ENCODE measurements at regions not wholly inside any gene's neighbourhood (a gene's known extent, or its start where the extent isn't known, plus 50 kb on each side); places are given as distances from the start of the nearest gene placed in this dataset.
"Not testable (repeated sequence)": the region's sequence is repeated elsewhere in the genome, so short reads cannot be mapped to it uniquely, and the experiment has no call there.

DNA sequence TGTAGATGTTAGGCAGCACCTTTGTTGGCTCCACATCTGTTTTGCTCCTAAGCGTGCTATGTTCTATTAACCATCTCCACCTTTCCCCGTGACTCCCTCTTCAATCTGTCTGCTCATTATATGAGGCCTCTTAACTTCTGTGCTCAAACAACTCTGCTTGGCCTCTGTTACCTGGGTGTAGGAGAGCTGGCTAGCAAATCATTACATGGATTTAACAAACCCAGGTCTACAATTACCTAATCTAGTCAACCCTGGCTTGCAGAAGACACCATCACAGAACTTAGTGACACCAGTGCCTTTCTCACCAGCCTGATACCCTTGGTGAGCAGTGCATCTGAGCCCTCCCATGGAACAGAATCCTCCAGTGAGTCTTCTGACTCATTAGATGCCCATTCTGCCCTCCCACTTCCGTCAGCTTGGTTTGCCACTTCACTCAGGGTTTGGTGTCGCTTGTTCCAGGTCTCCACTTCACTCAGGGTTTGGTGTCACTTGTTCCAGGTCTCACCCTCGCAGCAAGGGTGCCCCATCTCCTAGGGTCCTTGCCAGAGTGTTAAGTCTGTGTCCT lies 92.0 kb upstream of the KIF26B start:
- DNase-seq (ENCODE audit: low read depth in 3 of 3), result no peak

DNA sequence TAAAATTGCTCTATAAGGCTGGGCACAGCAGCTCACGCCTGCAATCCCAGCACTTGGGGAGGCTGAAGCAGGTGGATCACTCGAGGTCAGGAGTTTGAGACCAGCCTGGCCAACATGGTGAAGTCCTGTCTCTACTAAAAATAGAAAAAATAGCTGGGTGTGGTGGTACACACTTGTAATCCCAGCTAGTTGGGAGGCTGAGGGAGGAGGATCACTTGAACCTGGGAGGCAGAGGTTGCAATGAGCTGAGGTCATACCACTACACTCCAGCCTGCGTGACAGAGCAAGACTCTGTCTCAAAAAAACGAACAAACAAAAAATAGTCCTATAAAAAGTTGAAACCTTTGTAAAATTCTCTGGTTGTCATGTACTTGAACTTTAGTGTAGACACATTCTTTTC lies 93.0 kb upstream of the KIF26B start:
- DNase-seq (ENCODE audit: low read depth in 3 of 3), result not testable (repeated sequence)

DNA sequence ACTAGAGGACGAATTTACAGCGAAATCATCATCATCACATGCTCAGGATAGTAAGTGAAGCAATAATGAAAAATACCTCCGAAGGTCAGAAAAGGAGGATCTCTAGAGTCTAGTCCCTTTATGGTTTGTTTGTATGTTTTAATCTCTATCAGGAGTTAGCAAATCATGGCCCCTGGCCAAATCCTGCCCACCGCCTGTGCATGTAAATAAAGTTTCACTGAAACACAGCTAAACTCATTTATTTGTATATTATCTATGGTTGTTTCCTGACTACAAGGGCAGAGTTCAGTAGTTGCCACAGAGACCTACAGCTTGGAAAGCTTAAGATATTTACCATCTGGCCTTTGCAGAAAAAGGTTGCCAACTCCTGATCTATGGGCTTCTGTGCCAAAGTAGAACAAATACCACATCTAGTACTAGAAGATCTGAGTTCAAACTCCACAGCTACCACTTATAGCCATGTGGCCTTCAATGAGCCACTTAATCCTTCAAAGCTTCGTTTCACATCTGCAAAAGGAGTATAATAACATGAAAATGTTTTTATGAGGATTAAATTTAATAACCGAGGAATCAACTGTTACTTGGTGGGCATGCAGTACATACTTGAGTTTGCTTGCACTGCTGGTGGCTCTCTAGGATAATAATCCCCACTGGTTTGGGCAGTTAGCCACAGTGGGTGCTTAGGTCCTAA lies 94.0 kb upstream of the KIF26B start:
- DNase-seq (ENCODE audit: low read depth in 3 of 3), result no peak

DNA sequence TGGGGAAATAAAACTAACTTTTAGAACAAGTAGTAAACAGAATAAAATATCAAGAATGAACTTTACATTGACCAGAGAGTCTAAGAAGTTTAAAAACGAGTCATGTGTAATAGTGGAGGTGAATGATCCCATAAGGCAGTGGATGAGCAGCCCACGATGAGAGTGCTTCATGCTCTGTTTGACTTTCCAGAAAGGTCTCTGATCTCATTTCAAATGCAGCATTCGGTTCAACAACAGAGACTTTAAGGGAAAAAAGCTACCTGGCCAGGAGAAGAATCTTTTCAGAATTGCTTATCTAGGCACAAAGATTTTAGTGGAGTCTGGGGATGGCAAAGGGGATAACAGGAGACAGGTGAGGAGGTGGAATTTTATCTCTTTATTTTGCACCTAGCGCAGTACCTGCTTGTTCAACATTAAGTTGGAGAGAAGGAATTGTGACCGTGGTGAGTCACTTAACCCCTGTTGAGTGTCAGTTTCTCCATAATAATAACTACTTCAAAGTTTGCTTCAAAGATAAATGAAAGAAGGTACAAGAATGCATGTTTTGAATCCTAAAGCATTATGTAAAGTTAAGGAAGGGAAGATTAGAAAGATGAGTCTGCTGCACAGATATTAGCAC lies 94.9 kb upstream of the KIF26B start:
- no peak for DNase-seq (ENCODE audit: low read depth in 3 of 3)

DNA sequence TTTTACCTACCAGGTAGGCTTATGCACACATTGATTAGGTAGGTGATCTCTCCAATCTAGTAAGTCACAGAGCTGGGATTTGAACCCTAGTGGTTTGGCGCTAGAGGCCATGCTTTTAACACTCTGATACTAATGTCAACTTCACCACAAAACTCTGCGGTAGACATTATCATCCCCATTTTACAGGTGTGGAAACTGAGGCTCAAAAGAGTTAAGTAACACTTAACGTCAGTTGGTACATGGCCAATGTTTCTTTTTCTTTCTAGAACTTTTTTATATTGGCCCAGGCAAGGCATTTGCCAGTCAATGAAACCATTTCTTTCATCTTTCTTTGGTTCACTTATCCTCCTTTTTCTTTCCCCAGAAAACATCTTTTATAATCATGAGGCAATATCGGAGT lies 95.9 kb upstream of the KIF26B start:
- no peak for DNase-seq (ENCODE audit: low read depth in 3 of 3)

DNA sequence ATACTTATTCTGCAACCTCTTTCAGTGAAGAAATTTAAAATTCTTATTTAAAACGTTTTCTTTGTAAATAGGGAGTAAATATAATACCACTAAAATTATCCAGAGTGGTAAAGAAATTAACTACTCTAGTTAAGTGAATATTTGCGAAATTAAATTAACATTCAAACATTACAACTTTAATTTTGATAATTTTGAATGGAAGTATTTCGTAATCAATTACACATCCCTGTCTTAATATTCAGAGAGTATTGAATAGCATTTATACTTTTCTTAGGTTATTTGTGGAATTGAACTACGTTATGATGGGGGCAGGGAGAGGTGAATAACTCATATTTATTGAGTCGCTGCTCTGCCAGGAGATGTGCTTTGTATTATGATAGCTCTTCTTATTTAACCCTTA lies 96.3 kb upstream of the KIF26B start:
- no peak for DNase-seq (ENCODE audit: low read depth in 3 of 3)

DNA sequence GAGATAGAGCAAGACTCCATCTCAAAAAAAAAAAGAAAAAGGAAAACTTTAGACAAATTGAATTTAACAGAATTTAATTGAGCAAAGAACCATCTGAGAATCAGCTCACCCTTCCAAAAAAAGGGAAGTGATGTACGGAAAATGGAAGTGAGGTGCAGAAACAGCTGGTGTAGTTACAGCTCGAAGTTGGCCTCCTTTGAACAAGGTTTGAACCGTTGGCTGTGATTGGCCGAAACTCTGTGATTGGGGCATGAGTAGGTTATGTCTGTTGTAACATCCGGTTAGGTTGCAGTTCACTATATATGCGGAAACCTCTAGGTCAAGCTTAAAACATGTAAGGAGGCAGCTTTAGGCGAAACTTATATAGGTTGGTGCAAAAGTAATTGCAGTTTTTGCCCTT lies 97.9 kb upstream of the KIF26B start:
- DNase-seq (ENCODE audit: low read depth in 3 of 3), result no peak

DNA sequence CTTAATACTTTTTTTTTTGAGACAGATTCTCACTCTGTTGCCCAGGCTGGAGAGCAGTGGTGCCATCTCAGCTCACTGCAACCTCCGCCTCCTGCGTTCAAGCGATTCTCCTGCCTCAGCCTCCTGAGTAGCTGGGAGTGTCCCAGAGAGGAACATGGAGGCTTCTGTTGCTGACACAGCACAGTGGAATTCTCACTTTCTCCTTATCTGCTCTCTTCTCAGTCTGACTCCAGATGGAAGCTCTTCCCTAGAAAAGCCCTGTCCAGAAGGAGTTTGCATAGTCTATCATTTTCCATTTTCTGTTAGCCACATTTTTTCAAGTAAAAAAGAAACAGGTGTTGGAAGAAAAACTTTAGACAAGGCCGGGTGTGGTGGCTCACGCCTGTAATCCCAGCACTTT lies 98.5 kb upstream of the KIF26B start:
- not testable (repeated sequence) for DNase-seq (ENCODE audit: low read depth in 3 of 3)

DNA sequence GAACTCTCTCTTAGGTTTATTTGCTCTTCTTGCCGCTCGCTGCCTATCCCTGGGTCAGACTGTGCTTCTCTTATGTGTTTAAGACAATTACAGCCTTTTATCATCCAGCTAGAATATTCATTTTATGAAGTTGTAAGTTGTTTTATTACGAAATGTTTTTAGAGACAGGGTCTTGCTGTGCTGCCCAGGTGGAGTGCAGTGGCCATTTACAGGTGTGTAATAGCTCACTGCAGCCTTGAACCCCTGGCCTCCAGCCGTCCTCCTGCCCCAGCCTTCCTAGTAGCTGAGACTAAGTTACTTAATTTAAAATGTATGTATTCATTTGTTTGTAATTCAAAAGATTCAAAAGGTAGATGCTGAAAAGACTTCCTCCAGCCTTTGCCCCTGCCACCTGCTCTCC lies 99.0 kb upstream of the KIF26B start:
- DNase-seq (ENCODE audit: low read depth in 3 of 3), result no peak

DNA sequence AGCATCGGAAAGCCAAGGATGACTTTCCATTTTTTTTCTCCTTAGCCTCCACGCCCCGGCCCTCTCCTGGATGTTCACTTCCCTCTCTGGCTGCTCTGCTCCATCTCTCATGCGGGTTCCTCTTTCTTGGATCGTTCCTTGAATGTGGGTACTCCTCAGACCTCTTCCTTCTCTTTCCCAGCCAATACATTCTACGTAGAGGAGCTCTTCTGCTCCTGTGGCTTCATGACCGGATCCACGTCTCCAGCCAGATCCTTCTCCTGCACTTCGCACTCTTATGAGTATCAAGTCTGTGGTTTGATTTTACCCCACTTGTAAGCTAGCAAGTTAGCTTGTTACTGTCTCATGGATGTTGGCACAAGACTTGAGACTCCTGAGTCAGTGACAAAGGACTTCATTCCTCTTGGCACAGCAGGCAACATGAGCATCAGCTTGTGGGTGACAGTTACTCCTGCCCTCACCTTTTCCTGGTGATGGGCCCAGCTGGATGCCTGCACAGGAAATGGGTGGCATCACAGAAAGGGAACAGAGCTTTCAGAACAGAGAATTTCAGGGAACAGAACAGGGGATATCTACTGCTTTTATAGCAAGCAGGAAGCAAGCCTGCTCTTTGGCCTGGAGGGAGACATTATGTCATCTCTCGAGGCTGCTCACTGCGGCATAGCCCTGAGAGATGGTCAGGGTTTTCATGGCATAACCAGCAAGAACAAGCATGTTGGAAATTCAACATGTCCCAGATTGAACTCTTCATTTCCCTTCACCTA lies 100.1 kb upstream of the KIF26B start:
- no peak for DNase-seq (ENCODE audit: low read depth in 3 of 3)

DNA sequence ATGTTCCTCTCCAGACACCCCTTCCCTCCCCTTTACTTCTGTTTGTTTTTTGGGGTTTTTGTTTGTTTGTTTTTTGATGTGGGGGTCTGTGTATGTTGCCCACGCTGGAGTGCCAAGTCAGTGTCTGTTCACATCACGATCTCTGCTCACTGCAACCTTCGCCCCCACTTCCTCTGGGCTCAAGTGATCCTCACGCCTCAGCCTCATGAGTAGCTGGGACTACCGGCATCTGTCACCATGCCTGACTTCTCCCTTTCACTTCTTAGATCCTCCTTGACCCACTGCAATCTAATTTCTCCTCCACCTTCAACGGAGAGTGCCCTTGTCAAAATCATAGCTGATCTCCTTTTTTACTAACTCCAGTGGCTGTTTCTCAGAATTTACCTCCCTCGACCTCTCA lies 100.7 kb upstream of the KIF26B start:
- no peak for DNase-seq (ENCODE audit: low read depth in 3 of 3)

DNA sequence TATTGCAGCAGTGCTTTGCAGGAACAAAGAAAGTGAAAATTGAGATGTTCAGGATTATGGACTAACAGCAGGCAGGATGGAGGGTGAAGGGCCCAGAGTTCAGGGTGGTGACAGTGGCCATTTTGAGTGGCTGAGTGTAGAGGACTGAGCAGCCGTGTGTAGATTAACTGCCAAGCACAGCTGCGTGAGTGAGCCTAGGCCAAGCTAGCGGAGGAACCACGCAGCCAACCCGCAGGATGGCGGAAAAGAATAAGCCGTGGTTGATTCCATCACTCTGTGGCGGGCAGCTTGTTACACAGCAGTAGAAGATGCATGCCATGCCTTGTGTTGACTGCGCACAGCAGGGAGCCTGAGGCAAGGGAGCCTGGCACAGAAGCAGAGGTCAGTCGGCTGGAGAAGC lies 102.5 kb upstream of the KIF26B start:
- no peak for DNase-seq (ENCODE audit: low read depth in 3 of 3)

DNA sequence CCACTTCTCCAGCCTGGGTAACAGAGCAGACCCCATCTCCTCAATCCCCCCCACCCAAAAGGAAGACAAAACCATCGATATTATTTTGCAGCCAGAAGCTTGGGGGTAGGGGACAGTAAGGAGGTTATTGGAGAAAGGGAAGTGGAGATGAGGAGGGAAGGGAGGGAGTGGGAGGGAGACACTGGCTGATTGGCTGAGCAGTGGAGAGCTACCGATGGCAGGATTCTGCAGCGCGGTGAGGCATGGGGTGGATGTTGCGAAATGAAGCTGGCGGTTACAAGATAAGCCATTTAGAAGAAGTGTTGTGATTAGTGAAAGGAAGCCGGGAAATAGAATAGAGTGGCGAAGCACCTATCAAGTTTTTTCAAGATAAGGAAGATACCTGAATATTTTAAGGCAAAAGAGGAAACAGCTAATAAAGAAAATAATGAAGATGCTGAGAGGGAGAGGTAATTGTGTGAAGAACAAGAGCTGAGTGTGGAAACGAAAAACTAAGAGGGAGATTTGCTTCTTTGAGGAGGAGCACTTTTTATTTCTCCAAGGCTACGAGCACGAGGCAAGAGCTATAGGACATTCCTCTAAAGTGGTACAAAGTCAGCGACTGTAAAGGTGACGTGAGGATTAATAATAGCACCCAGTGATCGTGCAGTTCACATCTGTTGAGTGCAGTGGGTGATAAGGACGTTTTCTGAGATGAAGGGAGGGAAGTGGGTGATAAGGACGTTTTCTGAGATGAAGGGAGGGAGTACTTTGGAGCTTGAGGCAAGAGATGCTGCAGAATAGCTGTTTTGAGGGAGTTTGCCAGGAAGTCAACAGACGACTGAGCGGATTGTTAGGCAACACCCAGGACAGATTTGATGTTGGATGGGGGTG lies 103.2 kb upstream of the KIF26B start:
- DNase-seq (ENCODE audit: low read depth in 3 of 3), result peak in 2 of 3 donors; percentile 8 to 20

DNA sequence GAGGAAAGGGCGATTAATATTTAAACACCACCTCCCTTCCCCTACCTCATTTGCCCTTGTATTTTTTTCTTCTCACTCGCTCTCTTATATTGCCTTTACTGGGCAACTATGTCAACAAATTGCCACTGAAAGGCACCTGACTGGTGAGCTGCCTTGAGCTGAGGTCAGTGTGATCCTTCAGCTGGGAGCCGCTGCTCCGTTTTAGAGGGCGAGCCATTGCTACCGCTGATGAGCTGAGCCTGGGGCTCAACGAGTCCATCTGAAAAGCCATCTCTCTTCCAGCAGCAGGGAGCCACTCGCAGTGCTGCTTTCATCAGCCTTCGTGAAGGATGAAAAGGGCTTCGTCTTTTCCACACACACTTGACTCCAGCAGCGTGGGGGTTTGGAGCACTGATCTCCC lies 108.0 kb upstream of the KIF26B start:
- DNase-seq (ENCODE audit: low read depth in 3 of 3), result no peak

DNA sequence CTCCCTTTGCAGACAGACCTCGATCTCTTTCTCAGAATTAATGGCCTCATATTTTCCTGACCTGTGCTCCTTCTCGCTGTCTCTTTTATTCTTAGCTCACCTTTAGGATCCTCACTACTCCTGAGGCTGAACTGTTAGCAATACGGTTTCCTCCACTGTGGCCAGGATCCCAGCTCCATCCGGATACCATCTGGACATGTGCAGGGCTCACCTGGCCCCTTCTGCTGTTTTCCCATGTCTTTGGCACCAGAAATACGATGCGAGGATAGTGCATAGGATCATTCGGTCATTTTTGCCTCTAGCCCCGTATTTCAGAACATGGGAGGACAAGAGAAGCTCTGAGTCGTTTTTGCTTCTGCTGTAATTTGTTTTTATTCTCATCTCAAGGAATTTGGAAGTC lies 108.5 kb upstream of the KIF26B start:
- no peak for DNase-seq (ENCODE audit: low read depth in 3 of 3)

DNA sequence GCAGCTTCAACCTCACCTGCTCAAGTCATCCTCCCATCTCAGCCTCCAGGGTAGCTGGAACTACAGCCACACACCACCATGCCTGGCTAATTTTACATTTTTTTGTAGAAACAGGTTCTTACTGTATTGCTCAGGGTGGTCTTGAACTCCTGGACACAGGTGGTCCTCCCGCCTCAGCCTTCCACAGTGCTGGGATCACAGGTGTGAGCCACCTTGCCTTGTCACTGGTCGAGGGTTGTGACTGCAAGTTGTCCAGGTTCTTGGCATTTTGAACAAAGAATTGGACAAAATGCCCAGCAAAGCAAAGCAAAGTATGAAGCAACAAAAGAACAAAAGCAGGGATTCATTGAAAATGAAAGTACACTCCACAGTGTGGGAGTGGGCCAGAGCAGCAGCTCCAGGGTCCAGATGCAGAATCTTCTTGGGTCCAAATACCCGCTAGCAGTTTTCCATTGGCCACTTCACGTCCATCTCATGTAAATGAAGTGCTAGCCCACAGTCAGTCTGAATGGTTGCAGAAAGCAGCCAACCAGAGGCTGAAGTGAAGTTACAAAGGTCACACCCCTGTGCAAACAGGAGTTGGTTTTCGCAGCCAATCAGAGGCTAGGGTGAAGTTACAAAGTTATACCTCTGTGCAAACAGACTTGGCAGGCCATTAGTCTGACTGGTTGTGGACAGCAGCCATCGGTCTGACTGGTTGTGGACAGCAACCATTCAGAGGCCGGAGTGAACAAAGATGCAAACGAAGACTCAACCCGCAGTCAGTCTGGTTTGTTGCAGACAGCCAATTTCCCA lies 109.5 kb upstream of the KIF26B start:
- DNase-seq (ENCODE audit: low read depth in 3 of 3), result no peak

DNA sequence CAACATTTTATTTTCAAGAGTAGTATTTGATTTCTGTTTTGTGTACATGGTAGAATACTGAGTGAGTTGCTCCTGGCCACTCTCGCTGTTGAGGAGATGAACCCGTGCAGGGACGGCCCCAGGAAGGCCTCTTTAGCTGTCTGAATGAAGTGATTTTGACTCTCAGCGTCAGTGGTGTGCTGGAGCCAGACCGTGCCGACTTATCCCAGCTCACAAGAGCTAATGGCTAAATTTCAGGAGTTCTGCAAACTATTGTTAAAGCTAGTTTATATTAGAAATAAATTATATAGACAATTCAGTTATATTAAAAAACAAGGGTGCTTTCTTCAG lies 111.2 kb upstream of the KIF26B start:
- DNase-seq (ENCODE audit: low read depth in 3 of 3), result no peak

DNA sequence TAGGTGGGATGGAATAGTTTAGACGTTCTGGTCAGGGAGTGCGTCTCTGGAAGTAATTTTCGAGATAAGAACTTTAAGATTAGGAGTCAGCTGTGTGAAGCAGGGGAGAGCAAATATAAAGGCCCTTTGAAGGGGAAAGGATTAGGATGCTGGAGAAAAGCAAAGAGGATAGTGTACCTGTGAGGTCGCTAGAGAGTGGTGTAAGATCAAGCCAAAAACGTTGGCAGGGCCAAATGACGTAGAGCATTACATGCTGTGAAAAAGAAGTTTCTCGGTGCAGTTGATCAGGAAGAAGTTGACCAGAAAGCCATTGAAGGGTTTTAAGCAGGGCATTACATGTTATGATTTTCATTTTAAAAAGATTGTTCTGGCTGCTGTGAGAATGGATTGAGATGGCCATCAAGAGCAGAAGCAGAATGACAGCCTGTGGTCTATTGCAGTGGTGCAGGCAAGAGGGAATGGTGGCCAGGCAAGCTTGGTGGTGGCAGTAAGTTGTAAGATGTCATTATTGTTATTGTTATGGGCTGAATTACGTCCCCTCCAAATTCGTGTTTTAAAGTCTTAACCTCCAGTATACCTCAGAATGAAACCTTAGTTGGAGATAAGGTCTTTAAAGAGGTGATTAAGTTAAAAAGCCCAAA lies 113.6 kb upstream of the KIF26B start:
- no peak for DNase-seq (ENCODE audit: low read depth in 3 of 3)

DNA sequence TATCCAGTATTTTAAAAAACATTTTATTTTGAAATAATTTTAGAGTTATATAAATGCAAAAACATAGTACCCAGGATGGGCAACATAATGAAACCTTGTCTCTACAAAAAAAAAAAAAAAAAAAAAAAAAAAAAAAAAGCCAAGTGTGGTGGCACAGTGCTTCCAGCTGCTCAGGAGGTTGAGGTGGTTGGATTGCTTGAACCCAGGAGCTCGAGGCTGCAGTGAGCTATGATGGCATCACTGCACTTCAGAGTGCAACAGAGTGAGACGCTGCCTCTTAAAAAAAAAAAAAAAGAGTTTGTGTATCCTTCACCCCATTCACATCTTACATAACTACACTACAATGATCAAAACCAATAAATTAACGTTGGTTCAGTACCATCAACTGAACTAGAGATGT lies 115.6 kb upstream of the KIF26B start:
- no peak for DNase-seq (ENCODE audit: low read depth in 3 of 3)

DNA sequence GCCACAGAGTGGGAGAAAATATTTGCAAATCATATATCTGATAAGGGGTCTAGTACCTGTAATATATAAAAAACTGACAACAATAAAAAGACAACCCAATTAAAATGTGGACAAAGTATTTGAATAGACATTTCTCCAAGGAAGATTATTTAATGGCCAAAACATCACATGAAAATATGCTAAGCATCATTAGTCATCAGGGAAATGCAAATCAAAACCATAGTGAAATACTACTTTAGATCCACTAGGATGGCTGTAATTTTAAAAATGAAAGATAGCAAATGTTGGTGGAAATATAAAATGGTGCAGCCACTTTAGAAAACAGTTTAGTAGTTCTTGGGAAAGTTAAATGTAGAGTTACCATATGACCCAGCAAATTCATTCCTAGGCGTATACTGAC lies 118.7 kb upstream of the KIF26B start:
- DNase-seq (ENCODE audit: low read depth in 3 of 3), result no peak

DNA sequence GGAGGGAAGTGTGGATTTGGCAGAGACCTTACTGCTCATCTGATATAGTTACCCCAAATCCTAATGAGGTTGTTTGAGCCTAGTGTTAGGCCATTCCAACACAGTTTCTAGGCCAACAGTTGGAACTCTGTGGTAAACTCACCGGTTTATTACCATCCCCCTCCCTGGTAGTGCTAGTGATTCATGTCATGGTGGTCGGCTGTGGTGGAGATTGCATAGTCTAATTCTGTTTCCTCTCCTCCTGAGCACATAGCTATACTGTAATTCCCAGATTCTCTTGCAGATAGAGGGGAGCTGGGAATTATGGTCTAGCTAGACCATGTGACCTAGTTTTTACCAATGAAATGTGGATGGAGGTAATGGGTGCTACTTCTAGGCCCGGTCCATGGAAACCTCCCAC lies 123.7 kb upstream of the KIF26B start:
- no peak for DNase-seq (ENCODE audit: low read depth in 3 of 3)

Data from stimulated activated CD4-positive, alpha-beta T cell treated with anti-CD3 and anti-CD28 coated beads, TNF-alpha, amount 100 ng/mL, for 48 hours (primary cell).